ENCODE measurements at regions not wholly inside any gene's neighbourhood (a gene's known extent, or its start where the extent isn't known, plus 50 kb on each side); places are given as distances from the start of the nearest gene placed in this dataset.

DNA sequence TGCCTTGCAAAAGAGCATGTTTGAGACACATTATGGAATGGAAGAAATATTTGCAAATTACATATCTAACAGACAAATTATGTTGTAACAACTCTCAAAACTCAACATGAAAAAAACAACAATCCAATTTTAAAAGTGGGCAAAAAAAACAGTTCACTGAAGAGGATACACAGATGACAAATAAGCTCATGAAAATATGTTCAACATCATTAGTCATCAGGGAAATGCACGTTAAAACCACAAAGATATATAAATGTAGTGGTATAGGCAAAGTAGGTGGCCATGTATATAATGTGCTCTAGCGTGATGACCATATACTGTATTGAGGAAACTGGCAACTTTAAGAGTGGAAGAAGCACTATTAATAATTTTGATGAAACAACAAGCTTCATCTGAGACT lies 220.1 kb downstream of the IRS1 start:
- TF ChIP-seq TAF1 (IDR thresholded peaks at IDR 0.05; ENCODE audit: low read depth, low read length): no peak
- no peak for TF ChIP-seq POLR2AphosphoS5 (IDR thresholded peaks at IDR 0.05; ENCODE audit: low read depth, low read length)
- TF ChIP-seq POLR2A (IDR thresholded peaks at IDR 0.05; ENCODE audit: low read depth, low read length): no peak
- no peak for TF ChIP-seq POU2F2 (IDR thresholded peaks at IDR 0.05; ENCODE audit: low read depth, low read length)
- no peak for TF ChIP-seq SPI1 (IDR thresholded peaks at IDR 0.05; ENCODE audit: low read depth, low read length)
- no peak for TF ChIP-seq PAX5 (IDR thresholded peaks at IDR 0.05; ENCODE audit: insufficient read depth, low read length, severe bottlenecking)
- FAIRE-seq: no peak

GRCh38 chr2:226578879-226579278 lies 220.7 kb downstream of the IRS1 start:
- DNase-seq (ENCODE audit: insufficient read length, low spot score): no peak

More for the DNA sequence above, 220.1 kb downstream of the IRS1 start:
- DNase-seq (ENCODE audit: insufficient read length, low spot score): no peak

GRCh38 chr2:226578373-226578772 lies 221.2 kb downstream of the IRS1 start:
- no peak for FAIRE-seq
- TF ChIP-seq SPI1 (IDR thresholded peaks at IDR 0.05; ENCODE audit: low read depth, low read length): no peak
- TF ChIP-seq POLR2AphosphoS5 (IDR thresholded peaks at IDR 0.05; ENCODE audit: low read depth, low read length): no peak
- DNase-seq (ENCODE audit: insufficient read length, low spot score): no peak

More at GRCh38 chr2:226578879-226579278, 220.7 kb downstream of the IRS1 start:
- FAIRE-seq: no peak
- TF ChIP-seq POU2F2 (IDR thresholded peaks at IDR 0.05; ENCODE audit: low read depth, low read length) (no peak), TAF1 (IDR thresholded peaks at IDR 0.05; ENCODE audit: low read depth, low read length) (no peak), PAX5 (IDR thresholded peaks at IDR 0.05; ENCODE audit: insufficient read depth, low read length, severe bottlenecking) (no peak), POLR2AphosphoS5 (IDR thresholded peaks at IDR 0.05; ENCODE audit: low read depth, low read length) (no peak), SPI1 (IDR thresholded peaks at IDR 0.05; ENCODE audit: low read depth, low read length) (no peak), POLR2A (IDR thresholded peaks at IDR 0.05; ENCODE audit: low read depth, low read length) (no peak)

DNA sequence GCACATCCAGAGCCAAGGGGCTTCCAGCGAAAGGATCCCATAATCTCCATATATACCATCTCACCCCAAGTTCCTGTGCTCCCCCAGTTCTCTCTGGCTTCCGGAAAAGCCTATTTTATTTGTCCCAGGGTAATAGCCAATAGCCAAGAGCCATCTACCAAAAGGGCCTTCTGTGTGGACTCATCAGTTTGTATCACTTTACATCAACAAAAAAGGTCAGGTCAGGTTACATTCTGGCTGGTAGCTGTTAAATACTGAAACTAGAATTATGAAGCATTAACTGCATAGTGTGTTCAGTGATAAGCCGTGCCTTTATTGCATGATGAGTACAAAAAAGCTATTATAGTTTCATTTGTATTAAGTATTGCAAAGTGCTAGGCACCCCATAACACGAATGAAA lies 223.7 kb downstream of the IRS1 start:
- no peak for FAIRE-seq
- DNase-seq (ENCODE audit: insufficient read length, low spot score): no peak
- TF ChIP-seq POLR2AphosphoS5 (IDR thresholded peaks at IDR 0.05; ENCODE audit: low read depth, low read length) (no peak), PAX5 (IDR thresholded peaks at IDR 0.05; ENCODE audit: insufficient read depth, low read length, severe bottlenecking) (no peak), POLR2A (IDR thresholded peaks at IDR 0.05; ENCODE audit: low read depth, low read length) (no peak), POU2F2 (IDR thresholded peaks at IDR 0.05; ENCODE audit: low read depth, low read length) (no peak), TAF1 (IDR thresholded peaks at IDR 0.05; ENCODE audit: low read depth, low read length) (no peak), SPI1 (IDR thresholded peaks at IDR 0.05; ENCODE audit: low read depth, low read length) (no peak)

GRCh38 chr2:226573158-226573557 lies 226.5 kb downstream of the IRS1 start:
- DNase-seq (ENCODE audit: insufficient read length, low spot score): no peak
- FAIRE-seq: no peak
- TF ChIP-seq SPI1 (IDR thresholded peaks at IDR 0.05; ENCODE audit: low read depth, low read length): no peak
- no peak for TF ChIP-seq POLR2A (IDR thresholded peaks at IDR 0.05; ENCODE audit: low read depth, low read length)
- TF ChIP-seq TAF1 (IDR thresholded peaks at IDR 0.05; ENCODE audit: low read depth, low read length): no peak
- TF ChIP-seq POLR2AphosphoS5 (IDR thresholded peaks at IDR 0.05; ENCODE audit: low read depth, low read length): no peak
- TF ChIP-seq POU2F2 (IDR thresholded peaks at IDR 0.05; ENCODE audit: low read depth, low read length): no peak
- no peak for TF ChIP-seq PAX5 (IDR thresholded peaks at IDR 0.05; ENCODE audit: insufficient read depth, low read length, severe bottlenecking)

DNA sequence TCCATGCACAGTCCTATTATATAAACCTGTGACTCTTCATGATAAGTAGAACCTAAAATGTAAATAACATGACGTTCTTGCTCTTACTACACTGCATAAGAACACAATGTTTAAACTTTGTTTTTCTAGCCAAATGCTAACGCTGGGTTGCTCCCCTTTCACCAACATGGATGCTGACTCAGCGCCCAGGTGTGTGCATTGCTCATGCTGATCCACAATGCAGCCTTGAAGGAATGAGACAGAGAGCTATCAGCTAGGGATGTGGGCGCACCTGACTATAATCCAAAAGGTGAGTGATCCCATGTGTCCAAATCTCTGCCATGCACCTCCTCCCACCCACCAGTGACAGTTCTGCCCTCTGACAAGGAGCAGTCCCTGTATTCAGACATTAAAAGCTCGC lies 235.0 kb downstream of the IRS1 start:
- FAIRE-seq: no peak
- no peak for TF ChIP-seq POU2F2 (IDR thresholded peaks at IDR 0.05; ENCODE audit: low read depth, low read length)
- no peak for TF ChIP-seq POLR2AphosphoS5 (IDR thresholded peaks at IDR 0.05; ENCODE audit: low read depth, low read length)
- no peak for TF ChIP-seq TAF1 (IDR thresholded peaks at IDR 0.05; ENCODE audit: low read depth, low read length)
- TF ChIP-seq POLR2A (IDR thresholded peaks at IDR 0.05; ENCODE audit: low read depth, low read length): no peak
- no peak for TF ChIP-seq PAX5 (IDR thresholded peaks at IDR 0.05; ENCODE audit: insufficient read depth, low read length, severe bottlenecking)
- TF ChIP-seq SPI1 (IDR thresholded peaks at IDR 0.05; ENCODE audit: low read depth, low read length): no peak
- no peak for DNase-seq (ENCODE audit: insufficient read length, low spot score)

DNA sequence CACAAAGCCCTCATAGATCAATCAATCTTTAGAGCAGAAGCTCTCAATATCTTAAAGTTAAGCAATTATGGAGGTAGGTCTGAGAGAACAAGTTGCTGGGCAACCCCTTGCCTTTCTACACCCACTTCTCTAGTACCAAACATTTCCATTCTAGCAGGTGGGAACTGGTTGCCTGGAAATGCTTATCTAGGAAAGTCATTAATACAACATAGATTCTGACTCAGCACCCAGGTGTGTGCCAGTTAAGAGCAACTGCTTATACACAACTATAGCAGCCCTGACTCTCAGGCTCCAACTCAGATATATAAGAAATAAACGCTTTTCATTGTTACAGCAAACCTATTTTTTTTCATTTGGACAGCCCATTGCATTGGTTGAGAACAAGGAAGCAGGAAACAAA lies 237.7 kb downstream of the IRS1 start:
- TF ChIP-seq POU2F2 (IDR thresholded peaks at IDR 0.05; ENCODE audit: low read depth, low read length) (no peak), PAX5 (IDR thresholded peaks at IDR 0.05; ENCODE audit: insufficient read depth, low read length, severe bottlenecking) (no peak), SPI1 (IDR thresholded peaks at IDR 0.05; ENCODE audit: low read depth, low read length) (no peak)
- FAIRE-seq (no peak), DNase-seq (ENCODE audit: insufficient read length, low spot score) (no peak)

- DNase-seq (ENCODE audit: insufficient read length, low spot score) (no peak), FAIRE-seq (no peak)
- TF ChIP-seq PAX5 (IDR thresholded peaks at IDR 0.05; ENCODE audit: insufficient read depth, low read length, severe bottlenecking) (no peak), POLR2A (IDR thresholded peaks at IDR 0.05; ENCODE audit: low read depth, low read length) (no peak), POLR2AphosphoS5 (IDR thresholded peaks at IDR 0.05; ENCODE audit: low read depth, low read length) (no peak), SPI1 (IDR thresholded peaks at IDR 0.05; ENCODE audit: low read depth, low read length) (no peak), TAF1 (IDR thresholded peaks at IDR 0.05; ENCODE audit: low read depth, low read length) (no peak), POU2F2 (IDR thresholded peaks at IDR 0.05; ENCODE audit: low read depth, low read length) (no peak)
Measured at GRCh38 chr2:226560325-226560724, 239.3 kb downstream of the IRS1 start.

GRCh38 chr2:226559536-226559935 lies 240.1 kb downstream of the IRS1 start:
- FAIRE-seq: no peak
- TF ChIP-seq POLR2AphosphoS5 (IDR thresholded peaks at IDR 0.05; ENCODE audit: low read depth, low read length) (no peak), POLR2A (IDR thresholded peaks at IDR 0.05; ENCODE audit: low read depth, low read length) (no peak)
- no peak for DNase-seq (ENCODE audit: insufficient read length, low spot score)

DNA sequence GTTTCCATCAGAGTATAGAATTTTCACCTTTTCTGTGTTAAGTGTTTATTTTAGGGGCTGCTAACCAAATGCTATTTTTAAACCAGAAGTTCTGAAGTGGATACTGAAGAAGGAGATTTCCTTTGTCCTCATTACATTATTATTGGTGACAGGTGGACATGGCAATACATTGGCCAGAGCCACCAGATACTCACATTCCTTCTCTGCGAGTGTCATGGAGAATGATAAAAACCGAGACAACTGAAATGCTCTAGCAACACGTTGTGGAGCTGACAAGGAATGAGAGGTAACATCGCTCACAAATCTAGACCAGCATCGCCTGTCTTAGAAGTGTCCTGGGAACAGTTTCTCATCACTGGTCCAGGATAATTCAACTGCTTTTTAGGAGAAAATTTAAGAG lies 241.2 kb downstream of the IRS1 start:
- no peak for DNase-seq (ENCODE audit: insufficient read length, low spot score)
- TF ChIP-seq PAX5 (IDR thresholded peaks at IDR 0.05; ENCODE audit: insufficient read depth, low read length, severe bottlenecking) (no peak), TAF1 (IDR thresholded peaks at IDR 0.05; ENCODE audit: low read depth, low read length) (no peak), POLR2A (IDR thresholded peaks at IDR 0.05; ENCODE audit: low read depth, low read length) (no peak), POLR2AphosphoS5 (IDR thresholded peaks at IDR 0.05; ENCODE audit: low read depth, low read length) (no peak)
- no peak for FAIRE-seq

GRCh38 chr2:226556050-226556449 lies 243.6 kb downstream of the IRS1 start:
- DNase-seq (ENCODE audit: insufficient read length, low spot score) (no peak), FAIRE-seq (no peak)
- TF ChIP-seq POU2F2 (IDR thresholded peaks at IDR 0.05; ENCODE audit: low read depth, low read length): no peak
- TF ChIP-seq TAF1 (IDR thresholded peaks at IDR 0.05; ENCODE audit: low read depth, low read length): no peak
- TF ChIP-seq POLR2A (IDR thresholded peaks at IDR 0.05; ENCODE audit: low read depth, low read length): no peak
- TF ChIP-seq POLR2AphosphoS5 (IDR thresholded peaks at IDR 0.05; ENCODE audit: low read depth, low read length): no peak
- no peak for TF ChIP-seq PAX5 (IDR thresholded peaks at IDR 0.05; ENCODE audit: insufficient read depth, low read length, severe bottlenecking)
- no peak for TF ChIP-seq SPI1 (IDR thresholded peaks at IDR 0.05; ENCODE audit: low read depth, low read length)
